ENCODE measurements at regions not wholly inside any gene's neighbourhood (a gene's known extent, or its start where the extent isn't known, plus 50 kb on each side); places are given as distances from the start of the nearest gene placed in this dataset.

GRCh38 chr7:53771701-53772100 lies 736.3 kb downstream of the POM121L12 start:
- TF ChIP-seq POLR2AphosphoS5 (IDR thresholded peaks at IDR 0.05; ENCODE audit: low read depth, low read length) (no peak), REST (IDR thresholded peaks at IDR 0.05; ENCODE audit: insufficient read depth in 1 of 2, low read depth in 2 of 2, low read length in 2 of 2) (no peak), SIN3A (IDR thresholded peaks at IDR 0.05; ENCODE audit: borderline replicate concordance, insufficient read depth, low read length) (no peak)

Measured in PFSK-1 (cell line).